HG02588 (cell line): ENCODE measurements at regions not wholly inside any gene's neighbourhood (a gene's known extent, or its start where the extent isn't known, plus 50 kb on each side); places are given as distances from the start of the nearest gene placed in this dataset.
"Not testable (repeated sequence)": the region's sequence is repeated elsewhere in the genome, so short reads cannot be mapped to it uniquely, and the experiment has no call there.

Source experiments
- ATAC-seq: cut with Tn5 transposase; IDR thresholded peaks from one replicate; pipeline ENCODE4 v1.9.1; 2021; ENCODE audit warnings: mild to moderate bottlenecking, moderate library complexity; ENCODE audit not compliant: unreplicated experiment

- ATAC-seq: no peak
These were observed 608.4 kb upstream of the FOXG1 start for GRCh38 chr14:28157887-28158791.

- ATAC-seq: no peak
These were observed 605.5 kb upstream of the FOXG1 start for GRCh38 chr14:28161040-28161439.

GRCh38 chr14:28163233-28163632 is 603.4 kb upstream of the FOXG1 start:
- ATAC-seq: no peak

GRCh38 chr14:28163897-28164296 is 602.7 kb upstream of the FOXG1 start:
- no peak for ATAC-seq

GRCh38 chr14:28187902-28188830 is 578.4 kb upstream of the FOXG1 start:
- ATAC-seq: not testable (repeated sequence)

- no peak for ATAC-seq
These were observed 569.7 kb upstream of the FOXG1 start for GRCh38 chr14:28196878-28197277.

- ATAC-seq: no peak
These were observed 546.2 kb upstream of the FOXG1 start for GRCh38 chr14:28220391-28220790.

- no peak for ATAC-seq
These were observed 525.7 kb upstream of the FOXG1 start for GRCh38 chr14:28240909-28241308.

GRCh38 chr14:28242895-28243294 is 523.7 kb upstream of the FOXG1 start:
- no peak for ATAC-seq

GRCh38 chr14:28243600-28243999 is 523.0 kb upstream of the FOXG1 start:
- no peak for ATAC-seq

- ATAC-seq: no peak
These were observed 521.4 kb upstream of the FOXG1 start for GRCh38 chr14:28245216-28245615.

- ATAC-seq: no peak
These were observed 519.1 kb upstream of the FOXG1 start for GRCh38 chr14:28247491-28247890.

GRCh38 chr14:28252124-28252523 is 514.5 kb upstream of the FOXG1 start:
- not testable (repeated sequence) for ATAC-seq

GRCh38 chr14:28254768-28255167 is 511.8 kb upstream of the FOXG1 start:
- ATAC-seq: no peak

GRCh38 chr14:28264306-28264705 is 502.3 kb upstream of the FOXG1 start:
- no peak for ATAC-seq

GRCh38 chr14:28272270-28272669 is 494.3 kb upstream of the FOXG1 start:
- ATAC-seq: no peak

GRCh38 chr14:28280530-28280929 is 486.1 kb upstream of the FOXG1 start:
- ATAC-seq: no peak

- ATAC-seq: no peak
These were observed 485.5 kb upstream of the FOXG1 start for GRCh38 chr14:28280997-28281598.

- ATAC-seq: no peak
These were observed 481.9 kb upstream of the FOXG1 start for GRCh38 chr14:28284546-28285300.

- ATAC-seq: no peak
These were observed 471.6 kb upstream of the FOXG1 start for GRCh38 chr14:28294834-28295440.
